HG03095 (cell line): ENCODE measurements at regions not wholly inside any gene's neighbourhood (a gene's known extent, or its start where the extent isn't known, plus 50 kb on each side); places are given as distances from the start of the nearest gene placed in this dataset.
"Not testable (repeated sequence)": the region's sequence is repeated elsewhere in the genome, so short reads cannot be mapped to it uniquely, and the experiment has no call there.

Source experiments
- ATAC-seq: cut with Tn5 transposase; IDR thresholded peaks from one replicate; pipeline ENCODE4 v1.9.1; 2021; ENCODE audit warnings: moderate library complexity; ENCODE audit not compliant: unreplicated experiment

DNA sequence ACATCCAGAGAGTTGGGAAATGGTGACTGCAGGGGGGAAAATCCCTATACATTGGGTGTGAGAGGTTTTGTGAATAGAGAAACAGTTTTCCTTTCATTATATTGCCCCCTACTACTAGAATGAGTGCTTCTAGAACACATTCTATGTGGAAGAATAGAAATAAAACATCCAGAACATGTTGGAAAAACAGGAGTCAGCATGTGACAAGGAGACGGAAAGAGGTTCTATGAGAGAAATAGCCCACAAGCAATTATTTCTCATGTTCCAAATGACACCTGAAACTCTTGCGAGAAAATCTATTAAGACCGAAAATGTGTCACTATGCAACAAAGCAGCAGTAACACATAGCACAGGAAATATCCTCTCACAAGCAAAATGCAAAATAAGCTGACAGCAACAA, 202.7 kb upstream of the SPOPL start:
- ATAC-seq = peak; percentile 67

DNA sequence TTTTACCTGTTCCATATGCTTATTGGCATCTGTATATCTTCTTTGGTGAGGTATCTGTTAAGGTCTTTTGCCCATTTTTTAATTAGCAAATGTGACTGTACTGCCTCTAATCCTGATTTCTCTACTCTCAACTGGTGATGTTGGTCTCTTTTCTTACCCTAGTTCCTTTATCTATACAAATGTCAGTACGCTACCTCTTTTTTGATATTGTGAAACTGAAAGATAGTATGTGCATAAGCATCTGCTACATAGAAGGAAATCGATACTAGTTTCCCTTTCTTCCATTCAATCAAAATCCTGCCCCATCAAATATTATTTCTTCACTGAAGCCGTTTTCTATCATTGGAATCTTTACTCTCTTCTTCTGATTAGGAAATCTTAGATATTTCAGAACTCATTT, 194.9 kb upstream of the SPOPL start:
- no peak for ATAC-seq

DNA sequence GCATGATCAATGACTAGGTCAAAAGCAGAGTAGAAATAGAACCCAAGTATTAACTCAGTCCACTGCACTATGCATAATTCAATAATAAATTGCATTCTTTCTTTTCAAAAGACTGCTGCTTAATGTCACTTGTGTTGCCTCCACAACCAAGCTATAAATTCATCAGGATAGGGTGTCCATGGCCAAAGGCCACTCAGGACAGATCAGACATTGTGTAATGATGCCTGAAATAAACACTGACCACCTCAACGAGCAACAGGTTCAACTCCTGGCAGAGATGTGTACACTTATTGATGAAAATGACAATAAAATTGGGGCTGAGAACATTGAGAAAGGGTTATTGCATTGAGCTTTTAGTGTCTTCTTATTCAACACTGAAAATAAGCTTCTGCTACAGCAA, 194.5 kb upstream of the SPOPL start:
- no peak for ATAC-seq

DNA sequence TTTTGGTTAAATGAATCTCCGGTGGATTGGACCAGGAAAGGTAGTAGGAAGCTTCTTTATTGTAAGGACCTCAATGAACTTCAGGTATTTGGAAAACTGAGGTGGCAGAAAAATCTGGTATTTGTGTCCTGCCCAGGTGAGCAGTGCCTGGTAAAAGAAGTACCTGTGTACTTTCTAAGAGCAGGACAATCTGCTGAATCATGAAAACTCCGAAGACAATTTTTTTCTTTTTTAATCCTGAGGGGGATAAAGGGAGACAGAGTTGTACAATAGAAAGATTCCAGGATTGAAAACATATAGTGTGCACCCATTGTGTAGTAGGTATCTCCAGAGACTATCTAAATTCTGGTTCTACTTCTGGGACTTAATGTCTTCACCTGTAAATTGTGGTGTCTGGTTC, 191.8 kb upstream of the SPOPL start:
- no peak for ATAC-seq

DNA sequence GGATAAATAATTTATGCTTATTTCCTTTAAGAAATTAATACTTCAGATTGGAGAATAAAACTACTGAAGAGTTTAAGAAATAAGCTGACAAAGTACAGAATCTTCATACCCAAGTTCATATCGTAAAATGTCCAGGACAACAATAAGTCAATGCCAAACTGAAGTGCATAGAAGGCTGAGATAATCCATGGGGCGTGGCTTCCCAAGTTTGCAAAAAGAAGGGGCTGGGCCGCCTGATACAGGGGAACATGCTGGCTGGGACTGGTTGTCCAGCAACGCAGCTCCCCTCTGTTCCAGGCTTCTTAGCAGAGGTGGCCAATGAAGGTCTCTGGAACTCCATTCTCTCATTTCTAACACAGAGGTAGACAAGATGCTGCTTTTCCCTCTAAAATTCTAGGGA, 189.5 kb upstream of the SPOPL start:
- ATAC-seq = no peak

DNA sequence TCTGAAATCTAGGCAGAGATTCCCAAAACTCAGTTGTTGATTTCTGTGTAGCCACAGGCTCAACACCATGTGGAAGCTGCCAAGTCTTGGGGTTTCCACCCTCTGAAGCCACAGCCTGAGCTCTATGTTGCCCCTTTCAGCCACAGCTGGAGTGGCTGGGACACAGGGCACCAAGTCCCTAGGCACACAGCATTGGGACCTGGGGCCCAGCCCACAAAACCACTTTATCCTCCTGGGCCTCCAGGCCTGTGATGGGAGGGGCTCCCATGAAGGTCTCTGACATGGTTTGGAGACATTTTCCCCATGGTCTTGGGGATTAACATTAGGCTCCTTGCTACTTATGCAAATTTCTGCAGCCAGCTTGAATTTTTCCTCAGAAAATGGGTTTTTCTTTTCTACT, 186.0 kb upstream of the SPOPL start:
- not testable (repeated sequence) for ATAC-seq

DNA sequence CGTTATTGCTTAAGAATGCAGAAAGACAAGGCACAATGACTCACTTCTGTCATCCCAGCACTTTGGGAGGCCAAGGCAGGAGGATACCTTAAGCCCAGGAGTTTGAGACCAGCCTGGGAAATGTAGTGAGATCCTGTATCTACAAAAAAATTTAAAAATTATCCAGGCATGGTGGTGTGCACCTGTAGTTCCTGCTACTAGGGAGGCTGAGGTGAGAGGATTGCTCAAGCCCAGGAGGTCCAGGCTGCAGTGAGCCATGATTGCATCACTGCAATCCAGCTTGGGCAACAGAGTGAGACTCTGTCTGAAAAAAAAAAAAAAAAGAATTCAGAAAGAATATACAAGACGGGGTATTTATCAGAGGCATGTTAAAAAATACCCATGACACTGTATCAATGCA, 182.0 kb upstream of the SPOPL start:
- no peak for ATAC-seq

DNA sequence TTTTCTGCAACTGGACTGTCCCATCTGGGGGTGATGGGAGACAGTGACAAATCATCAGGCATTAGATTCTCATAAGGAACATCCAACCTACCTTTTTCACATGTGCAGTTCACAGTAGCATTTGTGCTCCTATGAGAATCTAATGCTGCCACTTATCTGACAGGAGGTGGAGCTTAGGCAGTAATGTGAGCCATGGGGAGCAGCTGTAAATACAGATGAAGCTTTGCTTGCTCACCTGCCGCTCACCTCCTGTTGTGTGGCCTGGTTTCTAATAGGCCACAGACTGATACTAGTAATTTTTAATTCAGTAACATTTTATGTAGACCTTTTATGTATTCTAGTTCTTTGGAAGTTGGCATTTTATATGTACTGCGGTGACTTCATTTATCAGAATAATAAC, 180.1 kb upstream of the SPOPL start:
- no peak for ATAC-seq

DNA sequence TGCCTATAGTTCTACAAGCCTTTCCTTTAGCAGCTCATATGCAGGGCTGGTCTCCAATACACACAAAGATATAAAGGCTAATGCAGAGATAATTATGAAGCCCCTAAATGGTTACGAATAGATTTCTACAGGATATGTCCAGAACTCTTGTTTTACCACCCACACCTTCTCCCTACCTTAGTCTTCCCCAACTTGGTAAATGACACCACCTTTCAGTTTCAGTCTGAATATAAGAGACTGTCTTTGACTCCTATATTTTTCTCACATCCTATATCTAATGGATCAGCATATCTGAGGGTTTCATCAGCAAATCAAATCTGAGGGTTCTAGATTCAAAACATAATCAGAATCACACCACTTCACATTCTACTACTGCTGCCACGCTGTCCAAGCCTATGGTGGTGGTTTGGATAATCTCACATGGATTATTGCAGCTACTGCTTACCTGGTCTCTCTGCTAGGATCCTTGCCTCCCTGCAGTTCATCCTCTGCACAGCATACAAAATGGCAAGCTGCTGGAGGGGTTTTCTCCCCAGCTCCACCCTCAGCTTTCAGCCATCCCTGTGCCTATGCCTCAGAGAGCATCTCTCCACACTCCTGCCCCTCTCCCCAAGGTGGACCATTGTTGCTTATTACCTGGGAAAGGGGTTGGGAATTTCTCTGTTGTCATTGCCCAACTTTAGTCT, 178.0 kb upstream of the SPOPL start:
- no peak for ATAC-seq

DNA sequence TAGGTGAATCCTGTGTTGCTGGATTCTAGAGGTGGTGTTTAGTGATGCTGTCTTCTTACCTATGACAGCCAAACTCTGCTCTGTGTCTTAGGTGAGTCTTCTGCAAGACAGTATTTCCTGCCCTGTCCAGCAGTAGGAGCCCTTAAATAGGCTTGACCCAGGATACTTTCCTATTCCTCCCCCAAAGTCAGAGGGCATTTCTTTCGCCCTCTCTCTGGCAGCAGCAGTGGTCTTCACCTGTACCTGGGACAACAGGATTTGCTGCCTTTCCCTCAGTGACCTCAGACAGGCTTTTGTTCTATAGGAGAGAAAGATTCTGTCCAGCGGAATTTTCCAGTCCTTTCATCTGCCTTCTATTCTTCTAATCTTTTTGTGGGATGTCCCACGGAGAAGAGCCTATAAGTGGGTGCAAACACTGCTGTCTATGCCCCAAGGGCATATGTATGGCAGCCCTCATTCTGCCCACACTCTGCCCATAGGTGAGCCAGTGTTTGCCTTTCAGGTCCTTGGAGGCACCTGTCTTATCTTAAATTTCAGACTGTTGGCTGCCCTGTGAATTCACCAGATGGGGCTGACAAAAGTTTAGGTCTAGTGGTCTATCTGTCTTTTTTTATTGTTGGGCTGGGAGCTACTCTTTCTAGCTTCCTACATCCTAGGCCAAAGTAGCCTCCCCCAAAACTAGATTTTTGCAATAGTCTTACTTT, 177.3 kb upstream of the SPOPL start:
- ATAC-seq = no peak

DNA sequence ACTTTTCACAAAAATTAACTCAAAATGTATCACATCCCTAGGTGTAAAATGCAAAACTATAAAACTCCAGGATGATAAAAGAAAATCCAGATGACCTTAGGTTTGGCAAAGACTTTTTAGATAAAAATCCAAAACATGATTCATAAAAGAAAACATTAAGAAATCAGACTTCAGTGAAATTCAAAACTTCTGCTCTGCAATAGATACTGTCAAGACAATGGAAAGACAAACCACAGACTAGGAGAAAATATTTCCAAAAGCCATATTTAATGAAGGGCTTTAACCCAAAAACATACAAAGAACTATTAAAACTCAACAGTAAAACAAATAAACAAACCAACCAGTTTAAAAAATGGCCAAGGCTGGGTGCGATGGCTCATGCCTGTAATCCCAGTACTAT, 173.6 kb upstream of the SPOPL start:
- ATAC-seq = no peak

DNA sequence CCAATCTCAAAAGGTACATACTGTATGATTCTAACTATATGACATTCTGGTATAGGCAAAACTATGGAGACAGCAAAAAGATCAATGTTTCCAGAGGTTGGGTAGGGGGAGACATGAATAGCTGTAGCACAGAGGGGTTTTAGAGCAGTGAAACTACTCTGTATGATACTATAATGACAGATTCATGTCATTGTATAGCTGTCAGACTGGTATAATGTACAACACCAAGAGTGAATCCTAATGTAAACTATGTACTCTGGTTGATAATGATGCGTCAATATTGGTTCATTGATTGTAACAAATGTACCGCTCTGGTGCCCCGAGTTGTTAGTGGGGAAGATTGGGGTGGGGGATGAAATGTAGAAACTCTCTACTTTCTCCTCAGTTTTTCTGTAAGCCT, 172.4 kb upstream of the SPOPL start:
- ATAC-seq = no peak

DNA sequence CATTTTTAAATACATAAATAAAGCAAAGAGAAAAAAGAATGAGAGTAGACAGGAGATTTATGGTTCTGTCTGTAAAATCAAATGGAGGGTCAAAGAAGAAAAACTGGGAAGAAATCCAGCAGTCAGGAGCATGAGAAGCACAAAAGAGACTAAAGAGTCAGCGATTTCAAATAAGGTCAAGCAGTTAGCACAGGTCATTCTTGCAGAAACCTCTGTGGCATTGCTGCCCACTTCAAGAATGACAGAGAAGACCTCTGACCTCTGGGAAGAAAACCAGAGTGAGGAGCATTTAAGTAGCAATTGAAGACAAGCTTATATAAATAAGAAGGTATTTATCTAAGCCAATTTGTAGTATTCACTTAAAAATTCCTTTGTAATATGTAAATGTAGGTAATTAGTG, 172.0 kb upstream of the SPOPL start:
- no peak for ATAC-seq

DNA sequence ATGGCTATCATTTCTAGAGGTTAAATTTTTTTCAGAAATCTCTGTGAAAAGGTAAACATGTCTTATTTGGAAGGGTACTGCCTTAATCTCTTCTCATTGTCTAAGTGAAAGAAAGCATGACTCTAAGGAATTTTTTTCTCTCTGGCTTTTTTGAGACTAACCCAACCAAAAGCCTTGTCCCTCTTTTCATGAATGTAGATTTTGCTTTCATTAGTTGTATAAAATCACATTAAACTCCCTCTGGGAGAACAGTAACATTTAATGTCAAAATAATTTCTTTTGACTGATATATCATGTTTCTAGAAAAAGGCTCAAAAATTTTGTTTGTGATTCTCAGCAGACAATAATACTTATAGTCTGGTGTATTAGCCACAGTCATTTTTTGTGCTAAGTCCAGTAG, 168.4 kb upstream of the SPOPL start:
- no peak for ATAC-seq

DNA sequence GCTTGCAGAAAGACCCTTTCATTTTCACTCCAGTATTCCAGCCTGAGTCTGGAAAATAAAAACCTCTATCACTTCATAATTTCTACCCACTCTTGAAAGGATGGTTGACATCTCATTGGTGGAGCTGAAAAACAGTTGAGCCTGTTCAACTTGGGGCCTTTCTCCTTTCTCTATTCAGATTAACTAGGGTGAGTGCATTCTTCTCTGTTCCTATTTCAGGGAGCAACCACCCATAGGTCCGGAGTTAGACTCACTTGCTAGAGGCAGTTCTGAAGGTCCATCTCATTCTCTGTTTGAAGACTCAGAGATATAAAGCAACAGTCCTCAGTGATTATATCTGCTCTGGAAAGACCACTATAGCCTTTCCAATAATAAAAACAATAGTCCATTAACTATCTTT, 167.9 kb upstream of the SPOPL start:
- ATAC-seq = no peak

DNA sequence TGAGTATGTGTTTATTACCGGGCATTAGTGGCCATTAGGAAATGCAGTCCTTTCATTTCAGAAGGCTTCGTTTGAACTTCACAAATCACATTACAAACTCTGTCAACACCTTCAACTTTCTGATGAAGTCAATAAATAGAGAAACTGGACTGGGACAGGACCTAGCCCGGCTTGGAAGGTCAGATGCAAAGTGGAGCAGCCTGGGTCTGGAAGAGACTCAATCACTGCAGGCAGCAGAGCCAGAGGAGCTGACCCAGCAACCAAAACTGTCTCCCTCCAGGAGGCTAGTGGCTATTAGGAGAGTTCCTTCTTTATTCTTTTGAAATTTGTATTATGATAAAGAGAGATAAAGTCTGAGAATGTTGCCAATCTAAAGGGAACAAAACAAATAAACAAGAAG, 167.2 kb upstream of the SPOPL start:
- ATAC-seq = no peak

DNA sequence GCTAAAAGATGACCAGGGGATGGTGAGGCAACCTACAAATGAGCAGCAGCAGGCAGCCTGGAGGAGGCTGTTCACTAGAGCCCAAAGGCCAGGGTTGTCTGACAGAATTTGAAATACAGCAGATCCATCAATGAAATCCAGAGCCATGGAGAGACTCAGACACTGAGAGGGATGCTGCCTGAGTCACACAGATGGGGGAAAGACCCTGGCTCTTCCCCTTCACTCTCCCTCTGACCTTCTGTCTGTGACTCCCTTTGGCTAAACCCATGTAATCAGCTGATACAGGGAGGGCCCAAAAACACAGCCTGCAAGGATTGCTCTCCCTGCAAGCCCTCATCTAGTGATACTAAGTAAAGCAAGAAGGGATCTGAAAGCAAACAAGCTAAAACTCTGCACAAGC, 166.5 kb upstream of the SPOPL start:
- ATAC-seq = no peak

DNA sequence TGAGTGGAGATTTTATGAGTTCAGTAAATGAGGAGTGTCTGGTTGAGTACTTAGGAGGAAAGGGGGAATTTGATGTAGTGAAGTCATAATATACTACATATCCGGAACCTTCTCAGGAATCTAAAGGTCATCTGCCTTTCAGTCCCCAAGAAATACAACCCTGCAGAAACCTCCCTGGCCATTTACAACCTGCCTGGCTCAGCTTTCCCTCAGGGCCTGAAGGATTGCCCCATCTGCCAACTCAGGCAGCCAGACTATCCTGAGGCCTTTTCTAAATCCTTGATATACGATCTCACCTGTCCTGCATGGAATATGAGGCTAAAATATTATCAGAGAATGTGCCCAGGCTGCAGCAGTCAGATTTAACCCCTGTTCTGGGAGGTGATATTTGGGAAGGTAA, 165.4 kb upstream of the SPOPL start:
- no peak for ATAC-seq

DNA sequence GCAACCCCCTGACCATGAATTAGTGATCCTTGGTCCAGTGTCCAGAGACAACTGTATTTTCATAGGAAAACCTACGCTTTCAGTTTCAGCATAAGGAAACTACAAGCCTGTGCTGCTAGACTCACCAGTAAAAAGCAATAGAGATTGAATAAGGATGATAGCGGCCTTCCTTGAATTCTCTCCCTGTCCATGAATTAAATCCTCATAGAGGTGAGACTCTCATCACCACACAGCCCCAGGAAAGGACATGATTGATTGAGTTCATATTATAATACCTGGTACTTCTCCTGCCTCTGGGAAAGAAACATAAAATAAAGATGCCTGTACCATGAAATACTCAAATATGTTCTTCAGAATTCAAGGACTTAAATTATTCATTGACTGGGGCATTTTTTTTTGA, 146.3 kb upstream of the SPOPL start:
- no peak for ATAC-seq

DNA sequence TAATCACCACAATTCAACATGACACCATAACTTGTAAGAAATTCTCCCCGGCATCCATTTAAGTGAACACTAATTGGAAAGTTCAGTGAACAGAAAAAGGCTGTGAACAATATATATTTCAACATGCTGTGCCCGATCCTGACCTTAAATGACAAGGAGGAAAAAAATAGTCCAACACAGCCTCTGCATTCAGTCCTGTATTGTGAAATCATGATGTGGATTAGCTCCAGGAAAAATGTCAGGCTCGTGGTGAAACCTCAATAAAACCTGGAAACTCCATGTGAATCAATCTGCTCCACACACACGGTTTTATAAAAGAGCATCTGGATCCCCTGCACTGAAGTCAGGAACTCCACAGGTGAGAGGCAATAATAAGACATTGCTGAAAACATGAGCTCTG, 145.4 kb upstream of the SPOPL start:
- no peak for ATAC-seq

DNA sequence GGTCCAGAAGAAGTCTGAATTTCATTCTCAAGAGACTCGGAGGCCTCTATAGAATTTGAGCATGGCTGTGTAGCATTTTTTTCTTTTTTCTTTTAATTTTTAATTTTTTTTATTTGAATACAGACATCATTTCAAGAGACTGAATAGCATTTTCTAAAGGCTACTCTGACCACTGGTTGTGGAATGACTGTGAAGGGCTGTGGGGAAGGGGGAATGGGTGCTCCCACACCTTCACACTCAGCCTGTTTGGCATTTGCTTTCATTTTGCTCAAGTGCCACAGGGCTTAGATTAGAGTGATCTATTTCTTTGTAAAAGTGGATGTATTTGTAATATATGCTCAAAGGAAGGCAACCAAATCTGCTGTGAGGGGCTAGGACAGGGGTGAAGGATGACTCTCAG, 142.0 kb upstream of the SPOPL start:
- no peak for ATAC-seq

DNA sequence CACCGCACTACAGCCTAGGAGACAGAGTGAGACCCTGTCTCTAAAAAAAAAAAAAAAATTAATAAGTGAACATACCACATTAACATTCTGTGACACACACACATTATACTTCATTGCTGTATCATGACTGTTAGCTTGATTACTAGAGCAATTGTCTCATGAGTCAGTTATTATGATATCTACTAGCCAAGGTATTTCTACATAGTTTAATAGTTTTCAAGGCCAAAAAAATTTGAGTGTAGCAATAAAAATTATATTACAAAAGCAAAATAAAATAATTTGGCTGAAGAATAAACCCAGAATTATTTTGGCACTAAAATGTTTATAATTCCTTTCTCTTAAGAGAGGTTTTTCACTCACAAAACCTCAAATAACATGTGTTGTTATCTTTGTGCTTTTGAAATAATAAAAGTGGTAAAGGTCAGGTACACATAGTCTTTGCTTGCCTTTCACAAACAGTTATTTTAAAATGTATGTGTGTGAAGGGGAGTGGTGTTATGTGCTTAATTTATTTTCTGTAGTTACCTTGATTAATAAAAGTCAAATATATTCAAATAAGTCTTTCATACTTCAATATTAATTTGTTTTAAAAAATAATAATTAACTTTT, 136.9 kb upstream of the SPOPL start:
- ATAC-seq = no peak

DNA sequence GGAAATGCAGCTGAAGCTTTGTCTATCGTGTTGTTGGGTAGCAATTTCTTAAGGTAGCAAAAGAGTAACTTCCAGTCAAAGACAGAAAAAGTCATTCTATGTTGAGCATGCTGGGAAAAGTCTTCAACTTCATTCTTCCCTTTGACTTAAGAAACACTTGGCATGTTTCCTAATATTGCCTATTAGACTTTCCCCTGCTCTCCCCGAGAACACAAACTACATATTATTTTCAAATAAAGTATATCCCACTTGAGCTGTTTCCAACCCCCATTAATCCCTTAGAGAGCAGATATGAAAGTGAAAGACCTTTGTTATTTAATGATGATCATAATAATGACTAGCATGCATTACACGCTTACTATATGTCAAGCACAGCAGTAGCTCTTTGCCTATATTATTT, 136.0 kb upstream of the SPOPL start:
- no peak for ATAC-seq
